HL-60/S4 (cell line): ENCODE measurements at regions not wholly inside any gene's neighbourhood (a gene's known extent, or its start where the extent isn't known, plus 50 kb on each side); places are given as distances from the start of the nearest gene placed in this dataset.

Source experiments
- in situ Hi-C: fragments of 300-500 bp; cut with MboI; formaldehyde crosslinking; loops from 2 replicates; pipeline ENCODE4 v1.14.3; 2022; ENCODE audit warnings: low sequenced_read_pairs

DNA sequence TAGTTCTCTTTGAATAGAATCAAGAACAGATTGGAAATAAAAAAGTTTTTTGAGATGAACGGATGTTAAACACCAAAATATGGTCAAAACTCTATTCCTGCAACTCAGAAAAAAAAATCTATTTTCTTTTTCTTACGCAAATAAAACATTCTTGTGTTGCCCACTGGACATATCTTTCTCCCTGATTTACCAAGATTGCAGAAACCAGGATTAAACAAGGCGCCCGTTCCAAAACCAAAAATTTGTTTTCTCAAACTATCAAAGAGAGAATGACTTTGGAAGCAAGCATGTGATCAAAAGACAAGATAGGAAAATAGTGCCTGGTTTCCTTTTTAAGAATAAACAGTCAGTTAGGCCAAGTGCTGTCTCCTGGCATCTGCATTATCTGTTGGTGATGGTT is 273.1 kb downstream of the CLIC5 start:
- in situ Hi-C loops = no loop called here

DNA sequence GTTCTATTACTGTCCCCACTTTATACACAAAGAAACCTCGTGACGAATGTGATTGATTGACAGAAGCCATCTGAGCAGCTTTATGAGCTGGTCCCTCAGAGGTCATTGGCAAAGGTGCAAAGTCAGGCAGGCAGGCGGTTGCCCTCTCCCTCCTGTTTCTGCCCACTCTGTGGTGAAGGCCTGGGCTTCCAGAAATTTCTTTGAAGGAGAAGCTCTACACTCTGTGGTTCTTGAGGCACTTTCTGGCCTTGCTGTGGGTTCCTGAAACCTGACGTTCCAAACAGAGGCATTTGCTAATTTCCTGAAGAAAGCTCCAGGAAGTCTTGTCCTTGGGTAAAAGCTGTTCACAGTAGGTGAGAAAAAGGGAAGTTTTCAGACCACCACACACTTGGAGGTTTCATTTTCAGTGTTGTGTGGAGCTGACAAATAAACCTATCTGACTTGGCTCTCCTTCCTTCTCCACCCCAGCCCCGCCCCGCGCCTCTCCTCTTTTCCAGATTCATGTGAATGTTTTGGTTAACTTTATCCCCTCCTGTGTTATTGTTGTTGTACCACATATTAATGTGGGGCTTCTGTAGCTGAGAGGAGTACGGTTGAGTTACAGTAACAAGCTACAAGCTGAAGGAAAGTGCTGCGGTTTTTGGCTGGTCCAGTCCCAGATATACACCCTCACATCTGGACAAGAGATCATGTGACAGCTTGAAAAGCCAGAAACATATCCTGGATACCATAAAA is 274.1 kb downstream of the CLIC5 start:
- in situ Hi-C loops = no loop called here

DNA sequence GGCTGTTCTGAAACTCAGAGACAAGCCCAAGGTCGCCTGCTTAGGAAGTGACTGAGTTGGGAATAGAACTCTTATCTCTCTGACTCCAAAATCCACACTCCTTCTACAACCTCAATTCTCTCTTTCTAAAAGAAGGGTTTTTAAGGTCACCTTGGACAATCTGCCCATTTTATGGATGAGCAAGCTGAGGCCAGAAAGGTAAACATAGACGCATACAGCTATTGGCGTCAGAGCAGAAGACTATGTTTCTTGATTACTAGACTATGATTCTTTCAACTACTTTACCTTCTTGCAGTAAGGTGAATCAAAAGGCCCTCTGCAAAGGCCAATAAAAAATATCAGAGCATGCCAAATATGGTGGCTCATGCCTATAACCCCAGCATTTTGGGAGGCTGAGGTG is 276.6 kb downstream of the CLIC5 start:
- in situ Hi-C loops = no loop called here

DNA sequence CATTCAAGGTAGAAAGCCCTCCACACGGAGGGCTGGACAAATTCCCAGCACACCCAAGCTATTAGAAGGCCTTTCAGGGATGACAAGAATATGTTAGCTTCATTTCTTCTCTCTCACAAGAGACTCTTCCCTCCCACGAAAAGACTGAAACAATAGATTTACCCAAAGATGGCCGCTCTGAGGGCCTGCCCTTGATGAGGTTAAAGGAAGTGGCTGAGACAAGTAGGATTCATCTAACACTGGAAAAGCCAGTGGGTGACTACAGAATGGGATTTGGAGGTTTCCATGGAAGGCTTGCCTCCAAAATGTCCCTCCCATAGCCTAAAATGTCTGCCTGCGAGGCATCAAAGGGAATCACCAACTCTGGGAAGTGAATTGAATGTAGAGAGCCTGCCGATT is 277.6 kb downstream of the CLIC5 start:
- in situ Hi-C loops = no loop called here

DNA sequence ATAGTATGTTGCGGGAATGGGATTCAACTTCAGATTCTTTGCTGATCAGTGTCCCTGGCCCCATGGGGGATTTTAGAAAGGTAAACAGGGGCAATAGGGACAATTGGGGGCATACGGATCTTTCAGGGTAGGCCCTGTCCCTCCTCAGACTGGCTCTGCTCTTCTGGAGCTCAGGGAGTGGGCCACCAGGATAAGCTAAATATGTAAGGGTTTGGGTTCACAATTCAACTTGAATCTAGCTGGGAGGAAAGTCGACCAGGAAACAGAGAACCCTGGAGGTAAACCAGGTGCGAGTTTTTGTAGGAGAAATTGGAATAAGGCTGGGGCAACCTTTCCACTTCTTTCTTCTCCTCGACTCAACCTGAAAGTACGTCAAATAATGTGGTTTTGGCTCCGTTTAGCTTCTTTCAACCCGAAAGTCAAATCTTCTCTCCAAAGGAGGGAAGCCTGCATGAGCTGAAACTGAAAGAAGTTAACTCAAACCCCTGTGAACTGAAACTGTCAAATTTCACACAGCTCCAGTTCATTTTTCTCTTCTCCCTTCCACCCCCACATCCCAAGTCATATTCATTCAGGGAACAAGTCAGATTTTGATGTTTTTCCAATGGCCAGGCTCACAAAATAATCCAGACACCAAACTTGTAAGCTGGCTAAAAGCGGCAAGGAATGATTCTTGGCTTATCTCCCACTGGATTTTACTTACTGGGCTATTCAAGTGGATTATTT is 278.2 kb downstream of the CLIC5 start:
- in situ Hi-C loops = no loop called here

DNA sequence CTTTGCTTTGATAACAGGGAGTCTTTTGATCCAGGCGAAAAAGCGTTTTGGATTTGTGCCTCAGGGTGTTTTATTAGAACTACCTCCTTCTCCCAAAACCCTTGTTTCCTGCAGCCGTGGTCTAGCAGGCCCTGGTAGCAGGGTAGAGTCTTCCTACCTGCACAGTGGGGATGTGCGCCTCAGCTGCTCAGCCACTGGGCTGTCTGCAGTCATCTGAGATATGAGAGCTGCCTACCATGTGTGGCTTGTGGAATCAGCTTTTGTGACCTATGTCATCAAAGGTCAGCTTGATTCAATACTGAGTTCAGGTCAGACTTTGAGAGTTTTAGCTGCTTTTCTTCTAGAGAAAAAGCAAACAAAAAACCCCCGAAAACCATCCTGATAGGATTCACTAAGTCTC is 279.5 kb downstream of the CLIC5 start:
- in situ Hi-C loops = no loop called here

DNA sequence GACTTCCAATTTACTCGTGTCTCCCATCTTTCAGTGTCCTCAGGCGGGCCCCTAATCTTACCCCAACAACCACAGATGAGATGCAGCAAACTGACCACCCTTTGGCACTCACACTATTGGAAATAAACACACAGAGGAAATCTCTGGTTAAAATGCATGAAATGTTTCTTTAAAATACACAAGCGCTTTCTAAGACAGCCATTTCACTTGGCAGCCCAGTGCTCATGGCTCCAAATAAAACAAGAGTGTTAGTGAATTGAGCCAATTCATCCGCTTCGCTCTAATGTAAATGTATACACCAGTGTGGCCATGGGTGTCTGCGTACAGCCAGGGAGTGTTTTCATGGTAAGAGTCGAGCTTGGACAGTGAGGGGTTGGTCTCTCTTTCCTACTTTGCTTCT is 282.9 kb downstream of the CLIC5 start:
- in situ Hi-C loops = no loop called here

DNA sequence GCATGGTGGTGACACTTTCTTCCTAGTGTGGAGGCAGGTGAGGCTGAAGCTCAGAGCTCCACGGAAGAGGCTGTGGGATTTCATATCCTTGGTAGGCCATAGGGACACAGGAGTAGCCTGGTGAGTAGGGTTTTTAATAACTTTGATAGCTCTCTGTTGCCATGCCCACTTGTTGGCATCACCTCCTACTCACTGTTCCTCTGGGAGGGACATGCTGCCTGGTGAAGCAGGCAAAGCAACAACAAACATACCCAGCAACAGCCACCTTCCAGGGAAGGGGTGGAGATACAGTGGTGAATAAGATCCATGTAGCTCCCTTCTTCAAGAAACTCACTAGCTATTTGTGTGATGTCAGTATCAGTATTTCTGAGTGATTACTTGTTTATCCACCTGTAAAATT is 285.4 kb downstream of the CLIC5 start:
- in situ Hi-C loops = no loop called here

DNA sequence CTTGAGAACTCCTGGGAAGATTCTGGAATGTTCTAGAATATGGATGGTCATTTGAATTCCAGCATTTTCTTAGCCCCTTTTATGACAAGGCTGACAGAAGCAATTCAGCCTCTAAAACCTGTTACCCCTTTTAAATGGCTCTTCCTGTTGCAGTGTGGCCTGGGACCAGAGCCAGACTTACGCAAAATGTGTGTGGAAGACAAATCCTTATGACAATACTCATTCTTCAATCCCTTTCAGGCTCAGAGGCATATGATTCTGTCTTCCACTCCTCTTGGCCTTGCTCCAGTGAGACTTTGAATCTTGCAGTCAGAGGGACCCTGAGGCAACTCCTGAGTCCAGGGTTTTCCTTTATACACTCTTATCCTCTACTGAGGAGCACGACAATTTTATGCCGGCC is 287.0 kb downstream of the CLIC5 start:
- in situ Hi-C loops = no loop called here

DNA sequence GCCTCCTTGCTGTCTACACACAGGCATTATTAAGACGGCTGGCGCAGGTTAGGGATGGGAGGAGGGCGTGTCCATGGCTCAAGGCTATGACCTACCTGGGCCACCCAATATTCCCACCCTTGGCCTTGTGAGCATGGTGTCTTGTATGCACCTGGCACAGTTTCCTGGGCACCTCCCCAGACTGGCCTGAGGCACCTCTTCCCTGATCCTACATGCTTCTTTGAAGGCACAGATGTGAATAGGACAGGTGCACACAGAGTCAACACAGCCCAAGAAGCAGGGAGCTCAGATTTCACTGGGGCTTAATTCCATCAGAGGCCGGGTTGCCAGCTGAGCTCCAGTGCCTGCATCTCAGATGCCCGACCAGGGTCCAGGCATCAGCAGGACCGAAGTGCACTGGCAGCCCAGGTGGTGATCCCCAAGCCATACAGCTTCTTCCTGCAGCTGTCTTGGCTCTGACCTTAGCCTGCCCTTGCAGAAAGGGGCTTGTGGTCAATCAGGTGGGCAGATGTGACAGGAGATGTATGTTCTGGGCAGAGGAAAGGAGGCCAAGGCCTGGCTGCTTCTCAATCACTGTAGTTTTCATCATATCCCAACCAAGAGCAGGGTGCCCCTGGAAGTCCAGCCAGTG is 287.7 kb downstream of the CLIC5 start:
- in situ Hi-C loops = no loop called here

DNA sequence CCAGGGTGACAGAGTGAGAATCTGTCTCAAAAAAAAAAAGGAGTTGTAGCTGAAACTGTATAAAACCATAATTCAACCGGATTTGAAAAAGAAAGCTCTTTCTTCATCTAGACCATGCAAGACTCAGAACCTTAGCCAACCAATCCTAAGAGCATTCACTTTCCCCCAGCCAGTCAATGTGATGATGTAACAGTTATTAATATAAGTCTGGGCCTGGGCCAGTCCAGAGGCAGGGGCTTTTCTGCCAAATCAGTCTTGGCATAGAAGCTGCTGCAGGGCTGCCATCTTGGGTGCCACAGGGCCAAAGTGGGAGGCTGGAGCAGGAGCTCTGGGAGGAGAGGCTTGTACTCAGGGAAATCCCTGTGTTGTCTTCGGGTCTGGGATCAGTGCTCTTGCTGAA is 288.4 kb downstream of the CLIC5 start:
- in situ Hi-C loops = no loop called here

DNA sequence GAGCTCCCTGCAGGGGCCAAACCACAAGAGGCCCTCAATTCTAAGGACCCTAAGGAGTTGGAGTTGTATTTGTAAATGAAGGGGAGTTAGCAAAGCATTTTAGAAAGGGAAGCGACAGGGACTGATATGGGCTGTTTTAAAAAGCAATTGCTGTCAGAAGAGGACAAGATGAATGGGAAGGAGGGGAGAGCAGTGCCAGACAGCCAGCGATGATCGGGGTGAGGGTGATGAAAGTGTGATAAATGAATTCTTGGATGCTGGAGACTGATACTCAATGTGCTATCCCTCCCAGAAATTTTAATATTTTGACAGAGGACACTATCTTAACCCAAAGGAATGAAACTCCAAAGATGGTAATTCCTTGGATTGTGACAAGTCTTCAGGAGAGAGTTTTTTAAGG is 289.2 kb downstream of the CLIC5 start:
- in situ Hi-C loops = no loop called here

DNA sequence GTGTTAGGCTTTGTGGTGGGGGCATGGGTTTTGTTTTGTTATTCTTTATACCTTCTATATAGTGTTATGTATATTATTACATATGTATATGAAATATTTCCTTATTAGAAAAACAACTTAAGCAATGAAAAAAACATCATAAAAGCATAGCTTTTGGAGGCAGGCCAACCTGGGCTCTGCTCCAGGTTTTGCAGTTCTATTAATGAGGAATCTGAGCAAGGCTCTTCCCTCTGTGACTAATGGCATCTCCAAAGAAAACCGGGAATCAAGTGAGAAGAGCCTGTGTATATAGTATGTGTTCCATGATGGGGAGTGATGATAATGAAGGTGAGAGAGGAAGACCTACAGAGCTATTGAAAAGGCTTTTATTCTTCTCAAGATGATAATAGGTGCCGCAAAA is 291.1 kb downstream of the CLIC5 start:
- in situ Hi-C loops = loop anchor here (25.0 kb wide), 1 partner anchor 1087 kb away; no protein-coding TSS in a partner anchor

DNA sequence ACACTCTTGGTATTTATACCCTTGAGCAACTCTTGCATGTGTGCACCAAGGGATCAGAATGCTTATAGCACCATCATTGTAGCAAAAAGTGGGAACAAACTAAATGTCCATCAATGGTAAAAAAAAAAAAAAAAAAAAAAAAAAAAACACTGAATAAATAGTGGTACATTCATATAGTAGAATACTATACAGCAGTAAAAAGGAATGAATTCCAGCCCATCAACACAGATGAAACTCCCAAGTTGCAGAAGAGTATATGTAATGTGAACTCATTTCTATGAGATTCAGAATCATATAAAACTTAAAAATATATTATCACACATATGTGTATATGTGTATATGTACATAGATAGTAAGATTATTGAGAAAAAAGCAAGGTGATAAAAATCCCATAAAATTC is 291.6 kb downstream of the CLIC5 start:
- in situ Hi-C loops = loop anchor here (25.0 kb wide), 1 partner anchor 1087 kb away; no protein-coding TSS in a partner anchor

DNA sequence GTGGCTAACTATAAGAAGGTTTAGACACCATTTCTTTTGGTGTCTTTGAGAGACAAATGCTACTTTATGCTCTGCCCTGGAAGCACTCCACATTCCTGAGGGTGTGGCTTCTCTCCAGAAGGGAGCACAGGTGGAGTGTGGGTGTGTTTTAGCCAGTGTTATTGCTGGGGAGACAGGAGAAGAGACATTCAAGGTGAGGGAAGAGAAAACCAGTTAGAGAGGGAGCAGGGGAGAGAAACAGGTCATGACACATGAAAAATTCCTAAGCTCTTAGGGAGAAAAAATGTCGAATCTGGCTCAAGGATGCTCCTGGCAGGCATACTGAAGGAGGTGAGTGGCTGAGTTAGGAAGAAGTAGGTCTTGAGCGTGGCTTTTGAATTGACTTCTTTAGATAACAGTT is 292.8 kb downstream of the CLIC5 start:
- in situ Hi-C loops = loop anchor here (25.0 kb wide), 1 partner anchor 1086 kb away; no protein-coding TSS in a partner anchor

DNA sequence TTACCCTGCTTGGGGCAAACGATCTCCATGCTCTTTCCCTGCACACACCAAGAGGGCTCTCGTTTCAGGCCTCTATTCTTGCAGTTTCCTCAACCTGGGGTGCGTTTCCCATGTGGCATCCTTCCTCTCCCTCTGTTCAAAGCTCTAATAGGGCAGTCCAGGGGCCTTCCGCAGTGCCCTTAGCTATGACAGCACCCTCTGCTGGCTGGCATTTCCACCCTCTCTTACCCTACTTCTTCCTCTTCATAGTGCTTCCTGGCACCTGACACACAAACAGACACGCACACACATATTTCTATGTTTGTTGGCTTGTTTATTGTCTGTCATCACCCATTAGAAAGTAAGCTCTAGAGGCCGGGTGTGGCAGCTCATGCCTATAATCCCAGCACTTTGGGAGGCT is 294.0 kb downstream of the CLIC5 start:
- in situ Hi-C loops = loop anchor here (25.0 kb wide), 1 partner anchor 1084 kb away; no protein-coding TSS in a partner anchor

DNA sequence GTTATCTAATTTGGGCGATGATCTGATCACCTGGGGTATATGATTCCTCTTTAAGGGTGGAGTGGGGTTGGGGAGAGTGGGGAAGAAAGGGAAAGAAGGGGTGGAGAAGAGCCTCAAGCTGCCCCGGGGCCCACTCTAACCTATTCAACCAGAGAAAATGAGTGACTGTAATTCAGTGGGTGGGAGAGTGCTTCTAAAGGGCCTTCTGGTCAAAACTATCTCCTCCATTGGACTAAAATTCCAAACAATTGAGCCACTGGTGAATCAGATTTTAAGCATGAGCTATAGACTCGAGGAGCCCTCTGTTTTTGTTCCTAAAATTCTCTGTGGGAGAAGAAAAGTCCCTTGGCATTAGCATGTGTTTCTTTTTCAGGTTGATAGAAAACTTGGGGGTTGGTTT is 296.8 kb downstream of the CLIC5 start:
- in situ Hi-C loops = loop anchor here (5.0 to 25.0 kb wide), 2 partner anchors 297 to 1082 kb away; no protein-coding TSS in a partner anchor

DNA sequence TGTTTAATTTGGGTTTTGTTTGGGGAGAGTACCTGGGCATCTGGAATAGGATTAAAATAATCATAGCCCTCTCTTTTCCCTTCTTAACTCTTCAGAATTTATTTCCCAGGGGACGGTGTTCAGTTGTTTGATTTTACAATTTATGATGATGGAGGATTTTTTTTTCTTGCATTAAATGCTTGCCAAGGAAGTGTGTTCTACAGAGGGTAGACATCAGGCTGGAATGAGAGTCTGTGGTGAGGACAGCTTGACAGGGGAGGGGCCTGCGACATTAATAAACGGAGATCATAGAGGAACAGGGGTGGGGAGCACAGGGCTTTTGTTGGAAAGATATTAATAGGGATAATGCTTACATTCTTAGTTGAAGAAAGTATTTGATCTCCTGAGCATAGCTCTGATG is 297.5 kb downstream of the CLIC5 start:
- in situ Hi-C loops = loop anchor here (5.0 to 25.0 kb wide), 2 partner anchors 296 to 1081 kb away; no protein-coding TSS in a partner anchor

DNA sequence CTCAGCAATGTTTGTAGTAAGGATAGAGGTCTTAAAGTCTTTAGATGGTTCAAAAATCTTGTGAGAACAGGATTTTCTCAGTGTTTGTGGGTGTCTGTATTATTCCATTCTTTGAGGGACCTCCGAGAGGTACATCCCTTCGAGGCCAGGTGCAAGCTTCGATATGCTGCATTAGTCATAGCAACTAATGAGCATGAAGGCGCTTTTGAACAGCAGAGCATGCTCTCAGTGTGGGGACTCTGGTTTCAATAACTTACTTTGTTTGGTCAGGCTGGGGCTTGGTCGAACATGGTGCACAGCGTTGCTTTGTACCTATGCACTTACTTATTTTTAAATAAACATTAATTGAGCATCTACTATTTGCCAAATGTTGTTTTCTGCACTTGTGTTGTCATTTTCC is 297.9 kb downstream of the CLIC5 start:
- in situ Hi-C loops = loop anchor here (5.0 to 25.0 kb wide), 2 partner anchors 295 to 1080 kb away; no protein-coding TSS in a partner anchor

DNA sequence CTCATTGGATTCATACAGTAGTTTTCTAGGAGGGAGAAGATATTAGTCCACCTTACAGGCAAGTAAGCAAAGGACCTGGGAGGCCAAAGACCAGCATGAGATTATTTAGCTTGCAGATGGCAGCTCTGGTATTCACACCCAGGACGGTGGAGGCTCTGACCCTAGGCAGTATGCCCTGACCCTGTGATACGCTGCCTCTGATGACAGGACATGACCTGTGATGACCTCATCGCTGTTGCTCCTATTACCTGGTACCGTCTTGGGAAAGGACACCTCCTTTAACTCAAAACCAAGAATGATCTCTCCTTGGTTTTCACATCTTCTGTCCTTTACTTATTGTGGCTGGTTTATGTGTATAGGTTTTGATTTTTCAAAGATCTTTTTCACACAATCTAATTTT is 298.6 kb downstream of the CLIC5 start:
- in situ Hi-C loops = loop anchor here (5.0 to 25.0 kb wide), 2 partner anchors 295 to 1080 kb away; no protein-coding TSS in a partner anchor

DNA sequence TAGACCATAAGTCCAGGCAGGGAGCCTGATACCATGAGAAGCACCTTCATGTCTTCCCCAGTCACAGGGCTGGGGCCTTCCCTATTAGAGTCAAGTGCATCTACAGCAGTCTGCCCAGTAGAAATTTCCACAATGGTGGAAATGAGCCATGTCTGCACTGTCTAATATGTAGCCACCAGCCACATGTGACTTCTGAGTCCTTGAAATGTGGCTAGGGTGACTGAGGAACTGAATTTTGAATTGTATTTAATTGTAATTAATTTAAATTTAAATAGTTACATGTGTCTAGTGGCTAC is 300.2 kb downstream of the CLIC5 start:
- in situ Hi-C loops = loop anchor here (5.0 to 25.0 kb wide), 2 partner anchors 293 to 1078 kb away; no protein-coding TSS in a partner anchor
